ENCODE measurements at regions not wholly inside any gene's neighbourhood (a gene's known extent, or its start where the extent isn't known, plus 50 kb on each side); places are given as distances from the start of the nearest gene placed in this dataset.

- no peak for ATAC-seq
- no peaks in the 10 kb centered on the region for H3K36me3 Mint-ChIP-seq
- no peak for DNase-seq (ENCODE audit: low spot score in 2 of 2)
- peak overlapping the region in 1 of 2 donors; percentile 5 for H3K27ac Mint-ChIP-seq
- H3K9me3 Mint-ChIP-seq = peaks cover 0 to 4% of the 10 kb centered on the region in 2 donors
Measured at GRCh38 chr5:67350618-67351201, 154.1 kb upstream of the CD180 start.

GRCh38 chr5:67350185-67350584, 153.6 kb upstream of the CD180 start:
- DNase-seq (ENCODE audit: low spot score in 2 of 2) = no peak
- no peak for ATAC-seq
- Mint-ChIP-seq H3K36me3 (no peaks in the 10 kb centered on the region), H3K9me3 (peaks cover 0 to 5% of the 10 kb centered on the region in 2 donors), H3K27ac (no peak overlapping the region)

GRCh38 chr5:67347821-67348220, 151.2 kb upstream of the CD180 start:
- ATAC-seq (no peak), DNase-seq (ENCODE audit: low spot score in 2 of 2) (no peak)
- H3K36me3 Mint-ChIP-seq = peaks cover 0 to 8% of the 10 kb centered on the region in 2 donors
- peaks cover 5 to 8% of the 10 kb centered on the region in 2 donors for H3K9me3 Mint-ChIP-seq
- H3K27ac Mint-ChIP-seq = no peak overlapping the region

GRCh38 chr5:67346611-67347010, 150.0 kb upstream of the CD180 start:
- Mint-ChIP-seq H3K9me3 (peaks cover 5 to 8% of the 10 kb centered on the region in 2 donors), H3K36me3 (peaks cover 0 to 8% of the 10 kb centered on the region in 2 donors), H3K27ac (no peak overlapping the region)
- DNase-seq (ENCODE audit: low spot score in 2 of 2) (no peak), ATAC-seq (no peak)

- DNase-seq (ENCODE audit: low spot score in 2 of 2) (no peak), ATAC-seq (no peak)
- Mint-ChIP-seq H3K36me3 (peaks cover 0 to 8% of the 10 kb centered on the region in 2 donors), H3K9me3 (peaks cover 5 to 8% of the 10 kb centered on the region in 2 donors), H3K27ac (no peak overlapping the region)
Measured at GRCh38 chr5:67344870-67345269, 148.3 kb upstream of the CD180 start.

- ATAC-seq (no peak), DNase-seq (ENCODE audit: low spot score in 2 of 2) (no peak)
- Mint-ChIP-seq H3K27ac (no peak overlapping the region), H3K9me3 (peaks cover 5 to 8% of the 10 kb centered on the region in 2 donors), H3K36me3 (peaks cover 0 to 8% of the 10 kb centered on the region in 2 donors)
Measured at GRCh38 chr5:67343835-67344234, 147.2 kb upstream of the CD180 start.

GRCh38 chr5:67341478-67341877, 144.9 kb upstream of the CD180 start:
- peaks cover 0 to 8% of the 10 kb centered on the region in 2 donors for H3K36me3 Mint-ChIP-seq
- ATAC-seq (no peak), DNase-seq (ENCODE audit: low spot score in 2 of 2) (no peak)
- no peak overlapping the region for H3K27ac Mint-ChIP-seq
- H3K9me3 Mint-ChIP-seq = peaks cover 5 to 8% of the 10 kb centered on the region in 2 donors

- DNase-seq (ENCODE audit: low spot score in 2 of 2) (no peak), ATAC-seq (no peak)
- H3K36me3 Mint-ChIP-seq = peaks cover 0 to 8% of the 10 kb centered on the region in 2 donors
- no peak overlapping the region for H3K27ac Mint-ChIP-seq
- H3K9me3 Mint-ChIP-seq = peaks cover 0 to 5% of the 10 kb centered on the region in 2 donors
Measured at GRCh38 chr5:67339219-67339767, 142.7 kb upstream of the CD180 start.

GRCh38 chr5:67338421-67338820, 141.8 kb upstream of the CD180 start:
- DNase-seq (ENCODE audit: low spot score in 2 of 2) (no peak), ATAC-seq (no peak)
- Mint-ChIP-seq H3K27ac (no peak overlapping the region), H3K36me3 (peaks cover 0 to 1% of the 10 kb centered on the region in 2 donors), H3K9me3 (no peaks in the 10 kb centered on the region)

- Mint-ChIP-seq H3K27ac (no peak overlapping the region), H3K9me3 (no peaks in the 10 kb centered on the region), H3K36me3 (no peaks in the 10 kb centered on the region)
- ATAC-seq (no peak), DNase-seq (ENCODE audit: low spot score in 2 of 2) (no peak)
Measured at GRCh38 chr5:67337751-67338150, 141.2 kb upstream of the CD180 start.

GRCh38 chr5:67335426-67335825, 138.8 kb upstream of the CD180 start:
- H3K9me3 Mint-ChIP-seq = peaks cover 0 to 5% of the 10 kb centered on the region in 2 donors
- no peaks in the 10 kb centered on the region for H3K36me3 Mint-ChIP-seq
- ATAC-seq = no peak
- no peak for DNase-seq (ENCODE audit: low spot score in 2 of 2)
- H3K27ac Mint-ChIP-seq = no peak overlapping the region

- Mint-ChIP-seq H3K36me3 (no peaks in the 10 kb centered on the region), H3K27ac (no peak overlapping the region), H3K9me3 (peaks cover 0 to 5% of the 10 kb centered on the region in 2 donors)
- DNase-seq (ENCODE audit: low spot score in 2 of 2) (no peak), ATAC-seq (no peak)
Measured at GRCh38 chr5:67334373-67334772, 137.8 kb upstream of the CD180 start.

- H3K27ac Mint-ChIP-seq = no peak overlapping the region
- peaks cover 0 to 5% of the 10 kb centered on the region in 2 donors for H3K9me3 Mint-ChIP-seq
- ATAC-seq = no peak
- no peak for DNase-seq (ENCODE audit: low spot score in 2 of 2)
- no peaks in the 10 kb centered on the region for H3K36me3 Mint-ChIP-seq
Measured at GRCh38 chr5:67333171-67333570, 136.6 kb upstream of the CD180 start.

- peaks cover 0 to 5% of the 10 kb centered on the region in 2 donors for H3K9me3 Mint-ChIP-seq
- no peak overlapping the region for H3K27ac Mint-ChIP-seq
- no peak for DNase-seq (ENCODE audit: low spot score in 2 of 2)
- no peak for ATAC-seq
- no peaks in the 10 kb centered on the region for H3K36me3 Mint-ChIP-seq
Measured at GRCh38 chr5:67331296-67331925, 134.8 kb upstream of the CD180 start.

GRCh38 chr5:67319935-67320725, 123.5 kb upstream of the CD180 start:
- DNase-seq (ENCODE audit: low spot score in 2 of 2) (no peak), ATAC-seq (no peak)
- no peak overlapping the region for H3K27ac Mint-ChIP-seq
- H3K9me3 Mint-ChIP-seq = peaks cover 0 to 10% of the 10 kb centered on the region in 2 donors
- H3K36me3 Mint-ChIP-seq = no peaks in the 10 kb centered on the region

GRCh38 chr5:67318746-67319145, 122.1 kb upstream of the CD180 start:
- ATAC-seq = no peak
- DNase-seq (ENCODE audit: low spot score in 2 of 2) = no peak
- H3K9me3 Mint-ChIP-seq = peaks cover 0 to 10% of the 10 kb centered on the region in 2 donors
- H3K27ac Mint-ChIP-seq = no peak overlapping the region
- no peaks in the 10 kb centered on the region for H3K36me3 Mint-ChIP-seq

GRCh38 chr5:67317603-67318002, 121.0 kb upstream of the CD180 start:
- H3K9me3 Mint-ChIP-seq = peaks cover 0 to 10% of the 10 kb centered on the region in 2 donors

More at GRCh38 chr5:67317603-67318002, 121.0 kb upstream of the CD180 start:
- H3K36me3 Mint-ChIP-seq = no peaks in the 10 kb centered on the region
- no peak for DNase-seq (ENCODE audit: low spot score in 2 of 2)
- peak overlapping the region in 1 of 2 donors; percentile 37 for H3K27ac Mint-ChIP-seq
- no peak for ATAC-seq

Measured in activated naive CD4-positive, alpha-beta T cell treated with anti-CD3 and anti-CD28 coated beads, Interleukin-2, amount 50 U/mL, for 72 hours (primary cell).